Activated CD4-positive, alpha-beta T cell treated with anti-CD3 and anti-CD28 coated beads, Interleukin-2, amount 10 ng/mL, durations not matched to agents 7 days and 5 days (primary cell): ENCODE measurements at regions not wholly inside any gene's neighbourhood (a gene's known extent, or its start where the extent isn't known, plus 50 kb on each side); places are given as distances from the start of the nearest gene placed in this dataset.

Experiments
- CTCF ChIA-PET: fragments of 350-600 bp; sonication (Branson Sonifier 250); formaldehyde crosslinking; loops from one replicate; lab custom pipeline; 2021; ENCODE audit warnings: antibody characterized with exemption; lab: Charles Lee
- POLR2A ChIA-PET: fragments of 350-600 bp; sonication (Branson Sonifier 250); formaldehyde crosslinking; loops from one replicate; lab custom pipeline; 2021; ENCODE audit warnings: antibody characterized with exemption; lab: Charles Lee
- DNase-seq: peaks from one replicate; pipeline ENCODE4 v3.0.0-alpha.2; 2020
- H3K27ac Mint-ChIP-seq: one replicate; pipeline ENCODE4 v1.8.0; 2021; ENCODE audit warnings: mild to moderate bottlenecking, moderate library complexity, mixed read lengths
- H3K27me3 Mint-ChIP-seq: one replicate; pipeline ENCODE4 v1.8.0; 2021; ENCODE audit warnings: mixed read lengths
- H3K36me3 Mint-ChIP-seq: one replicate; pipeline ENCODE4 v1.8.0; 2021; ENCODE audit warnings: low read depth, mixed read lengths
- H3K4me1 Mint-ChIP-seq: one replicate; pipeline ENCODE4 v1.8.0; 2021; ENCODE audit warnings: mixed read lengths
- H3K4me3 Mint-ChIP-seq: one replicate; pipeline ENCODE4 v1.8.0; 2021; ENCODE audit warnings: mild to moderate bottlenecking, moderate library complexity, mixed read lengths
- H3K9me3 Mint-ChIP-seq: one replicate; pipeline ENCODE4 v1.8.0; 2021; ENCODE audit warnings: mixed read lengths

DNA sequence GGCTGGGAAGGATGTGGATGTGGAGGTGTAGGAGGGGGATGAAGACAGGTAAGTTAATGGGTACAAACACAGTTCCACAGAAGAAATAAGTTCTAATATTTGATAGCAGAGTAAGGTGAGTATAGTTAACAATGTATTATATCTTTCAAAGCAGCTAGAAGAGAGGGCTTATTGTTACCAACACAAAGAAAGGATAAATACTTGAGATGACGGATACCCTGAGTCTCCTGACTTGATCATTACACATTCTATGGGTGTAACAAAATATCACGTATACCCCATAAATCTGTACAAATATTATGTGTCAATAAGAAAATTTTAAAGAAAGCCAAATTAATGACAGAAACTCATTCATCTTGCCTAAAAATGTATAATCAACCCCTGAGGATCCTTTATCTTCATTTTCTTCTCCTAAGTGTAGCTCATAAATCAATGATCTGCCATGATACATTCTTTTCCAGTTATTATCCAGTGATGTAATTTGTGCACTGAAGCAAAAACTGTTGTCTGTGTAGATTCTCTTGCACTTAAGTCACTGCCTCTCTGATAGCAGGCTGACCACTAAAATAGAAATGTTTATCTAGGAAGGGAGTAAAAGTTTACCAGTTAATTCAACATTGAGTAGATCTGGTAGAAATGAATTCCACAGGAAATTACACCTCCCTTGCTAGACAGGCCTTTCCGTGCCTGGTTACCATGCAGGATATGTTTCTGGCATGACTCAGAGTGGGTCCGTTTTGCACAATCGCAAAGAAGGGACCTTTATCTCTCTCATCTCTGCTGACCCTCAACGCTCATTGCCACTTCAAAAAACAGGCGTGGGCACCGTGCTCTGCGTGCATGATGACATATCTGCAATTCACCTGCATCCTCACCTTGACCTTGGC lies 249.7 kb upstream of the NCKAP5 start:
- Mint-ChIP-seq H3K36me3 (no peaks in the 10 kb centered on the region), H3K27ac (no peak overlapping the region), H3K4me3 (no peak overlapping the region), H3K4me1 (no peaks in the 10 kb centered on the region), H3K27me3 (peaks cover 2% of the 10 kb centered on the region), H3K9me3 (no peaks in the 10 kb centered on the region)
- ChIA-PET CTCF (no interaction called here), POLR2A (no interaction called here)
- no peak for DNase-seq

DNA sequence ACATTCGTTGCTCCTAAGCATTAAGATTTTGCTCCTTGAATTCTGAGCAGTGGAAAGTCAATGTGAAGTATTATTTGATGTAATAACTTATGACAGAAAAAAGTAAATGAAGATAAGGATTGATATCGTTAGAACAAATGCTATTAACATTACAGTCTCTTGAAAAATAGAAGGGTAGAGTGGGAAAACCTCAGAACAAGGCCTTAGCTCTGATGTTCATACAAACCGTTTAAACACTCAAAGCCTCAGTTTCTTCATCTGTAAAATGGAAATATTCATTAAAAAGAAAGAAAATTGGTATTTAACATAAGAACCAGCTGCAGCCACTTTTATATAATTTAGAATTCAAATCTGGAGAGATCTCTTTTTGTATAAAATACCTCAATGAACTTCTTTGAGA lies 250.4 kb upstream of the NCKAP5 start:
- ChIA-PET POLR2A (no interaction called here), CTCF (interaction anchor here (0.7 kb wide), 1 partner anchor 811 kb away, joined by 3 read pairs; no protein-coding TSS in a partner anchor)

DNA sequence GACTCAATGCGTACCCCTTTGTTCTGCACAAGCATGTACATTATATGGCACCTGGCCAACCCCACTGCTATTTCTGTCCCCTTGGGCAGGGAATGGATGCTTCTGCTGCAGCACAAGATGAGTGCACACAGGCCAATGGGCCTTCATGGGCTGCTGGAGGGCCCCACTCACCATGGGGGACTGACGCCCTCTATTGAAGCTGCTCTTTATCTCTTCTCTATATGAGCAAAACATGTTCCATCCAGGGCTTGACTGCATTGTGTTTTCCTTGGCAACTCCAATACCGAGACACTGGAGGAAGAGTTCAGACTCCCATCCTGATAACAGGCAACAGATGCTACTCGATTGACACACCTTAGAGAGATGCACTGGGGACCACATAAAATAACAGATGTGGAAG lies 251.6 kb upstream of the NCKAP5 start:
- Mint-ChIP-seq H3K4me3 (no peak overlapping the region), H3K4me1 (no peaks in the 10 kb centered on the region), H3K27me3 (peaks cover 2% of the 10 kb centered on the region), H3K36me3 (no peaks in the 10 kb centered on the region), H3K9me3 (no peaks in the 10 kb centered on the region), H3K27ac (no peak overlapping the region)
- no peak for DNase-seq
- CTCF ChIA-PET = interaction anchor here (0.9 kb wide), 1 partner anchor 15 kb away, joined by 3 read pairs; no protein-coding TSS in a partner anchor
- POLR2A ChIA-PET = no interaction called here

More for the DNA sequence above, 250.4 kb upstream of the NCKAP5 start:
- DNase-seq = no peak
- H3K27ac Mint-ChIP-seq = no peak overlapping the region
- H3K27me3 Mint-ChIP-seq = peaks cover 2% of the 10 kb centered on the region
- no peaks in the 10 kb centered on the region for H3K9me3 Mint-ChIP-seq
- no peak overlapping the region for H3K4me3 Mint-ChIP-seq
- no peaks in the 10 kb centered on the region for H3K4me1 Mint-ChIP-seq
- H3K36me3 Mint-ChIP-seq = no peaks in the 10 kb centered on the region

DNA sequence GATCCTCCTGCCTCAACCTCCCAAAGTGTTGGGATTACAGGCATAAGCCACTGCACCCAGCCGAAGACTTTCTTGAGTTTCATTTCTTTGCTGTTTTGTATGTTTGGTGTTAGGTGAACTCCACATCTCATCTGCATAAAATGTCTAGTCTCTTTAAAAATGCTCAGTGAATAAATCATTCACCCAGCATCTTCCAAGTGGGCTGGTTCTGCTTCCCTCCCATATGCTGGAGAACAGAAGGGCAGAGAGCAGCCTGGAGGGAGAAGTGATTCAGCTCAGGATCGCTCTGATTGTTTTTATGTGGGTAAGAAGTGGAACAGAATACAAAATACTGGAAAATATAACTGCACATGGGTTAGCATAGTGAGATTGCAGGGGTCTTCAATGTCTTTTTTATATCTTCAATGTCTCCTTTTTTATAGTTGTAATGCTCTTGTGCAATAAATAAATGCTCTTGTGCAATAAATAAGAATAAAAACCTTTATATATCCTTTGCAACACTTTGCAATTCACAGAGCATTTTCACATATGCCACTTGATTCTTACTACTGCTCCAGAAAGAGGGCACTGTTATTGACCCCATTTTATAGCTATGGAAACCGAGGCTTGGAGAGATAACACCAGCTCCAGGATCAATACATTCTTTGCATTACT lies 253.0 kb upstream of the NCKAP5 start:
- POLR2A ChIA-PET = no interaction called here
- Mint-ChIP-seq H3K27me3 (peaks cover 2% of the 10 kb centered on the region), H3K9me3 (no peaks in the 10 kb centered on the region), H3K36me3 (no peaks in the 10 kb centered on the region), H3K4me3 (no peak overlapping the region), H3K27ac (no peak overlapping the region), H3K4me1 (no peaks in the 10 kb centered on the region)
- CTCF ChIA-PET = no interaction called here
- no peak for DNase-seq

DNA sequence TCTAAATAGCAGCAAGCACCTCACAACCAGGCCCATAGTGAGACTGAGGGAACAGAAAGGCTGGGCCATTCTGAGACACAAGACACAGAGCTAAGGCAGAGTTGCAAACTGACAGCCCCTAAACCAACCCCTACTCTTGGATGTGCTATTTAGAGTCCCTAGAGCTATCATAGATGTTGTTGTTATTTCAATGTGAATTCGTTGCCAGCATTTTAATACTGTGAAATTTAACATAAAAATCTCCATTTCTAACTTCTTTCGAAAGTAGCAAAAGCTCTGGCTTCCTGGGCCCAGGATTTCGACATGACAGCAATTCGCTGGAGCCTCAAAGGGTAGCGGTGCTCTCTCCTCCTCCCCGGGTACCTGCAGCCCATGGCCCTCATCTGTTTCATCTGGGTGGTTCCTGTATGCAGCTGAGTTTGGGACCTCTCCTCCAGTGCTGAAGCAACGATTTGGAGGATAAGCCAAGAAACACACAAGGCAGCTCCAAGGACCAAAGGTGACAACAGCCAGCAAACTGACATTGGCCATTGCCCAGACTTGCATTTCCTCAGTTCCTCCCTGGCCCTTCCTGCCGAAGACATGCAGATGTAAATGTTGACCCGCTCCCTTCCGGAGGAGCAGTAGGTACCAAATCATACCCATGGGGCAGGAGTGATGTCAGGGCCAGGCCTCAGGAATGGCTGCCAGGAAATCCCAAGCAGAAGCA lies 254.4 kb upstream of the NCKAP5 start:
- no peak overlapping the region for H3K4me3 Mint-ChIP-seq
- CTCF ChIA-PET = no interaction called here
- H3K4me1 Mint-ChIP-seq = no peaks in the 10 kb centered on the region
- H3K27ac Mint-ChIP-seq = no peak overlapping the region
- H3K27me3 Mint-ChIP-seq = peaks cover 3% of the 10 kb centered on the region
- no peaks in the 10 kb centered on the region for H3K9me3 Mint-ChIP-seq
- POLR2A ChIA-PET = no interaction called here
- H3K36me3 Mint-ChIP-seq = no peaks in the 10 kb centered on the region
- DNase-seq = no peak

DNA sequence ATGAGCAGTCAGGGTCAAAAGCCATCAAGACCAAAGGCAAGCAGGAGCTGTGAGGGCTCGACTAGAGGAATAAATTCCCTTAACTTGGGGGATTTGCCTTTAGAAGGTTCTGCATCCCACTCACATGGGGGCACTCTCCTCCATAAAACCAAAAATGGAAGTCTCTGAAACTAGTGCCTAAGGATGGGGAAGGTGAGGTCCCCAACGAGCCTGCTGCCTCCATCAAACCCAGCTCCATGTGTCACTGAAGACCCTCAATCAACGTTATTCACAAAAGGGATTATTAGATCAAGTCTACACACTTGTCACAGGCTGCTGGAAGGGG lies 254.9 kb upstream of the NCKAP5 start:
- no peaks in the 10 kb centered on the region for H3K4me1 Mint-ChIP-seq
- DNase-seq = no peak
- no peak overlapping the region for H3K27ac Mint-ChIP-seq
- POLR2A ChIA-PET = no interaction called here
- no peaks in the 10 kb centered on the region for H3K36me3 Mint-ChIP-seq
- peaks cover 8% of the 10 kb centered on the region for H3K27me3 Mint-ChIP-seq
- H3K4me3 Mint-ChIP-seq = no peak overlapping the region
- H3K9me3 Mint-ChIP-seq = no peaks in the 10 kb centered on the region
- CTCF ChIA-PET = no interaction called here

DNA sequence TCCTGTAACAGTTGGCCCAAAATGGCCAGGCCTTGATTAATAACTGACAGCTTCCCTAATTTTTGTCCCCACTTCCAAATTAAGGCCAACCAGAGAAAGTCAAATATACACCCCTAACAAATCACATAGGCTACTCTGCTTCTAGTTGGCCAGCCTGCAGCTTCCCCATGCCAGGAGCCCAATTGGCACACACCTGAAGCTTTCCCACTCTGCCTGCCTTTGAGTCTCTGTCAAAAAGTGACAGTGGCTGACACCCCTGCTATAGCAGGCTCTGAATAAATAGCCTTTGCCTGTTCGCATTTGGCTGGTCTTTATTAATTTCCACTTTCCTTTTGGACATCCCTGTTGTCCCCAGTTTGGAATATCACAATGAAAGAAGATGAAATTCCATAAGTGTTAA lies 256.6 kb upstream of the NCKAP5 start:
- no peak for DNase-seq
- no peak overlapping the region for H3K27ac Mint-ChIP-seq
- POLR2A ChIA-PET = no interaction called here
- no peaks in the 10 kb centered on the region for H3K36me3 Mint-ChIP-seq
- CTCF ChIA-PET = no interaction called here
- no peaks in the 10 kb centered on the region for H3K4me1 Mint-ChIP-seq
- peaks cover 7% of the 10 kb centered on the region for H3K27me3 Mint-ChIP-seq
- H3K4me3 Mint-ChIP-seq = no peak overlapping the region
- H3K9me3 Mint-ChIP-seq = no peaks in the 10 kb centered on the region

DNA sequence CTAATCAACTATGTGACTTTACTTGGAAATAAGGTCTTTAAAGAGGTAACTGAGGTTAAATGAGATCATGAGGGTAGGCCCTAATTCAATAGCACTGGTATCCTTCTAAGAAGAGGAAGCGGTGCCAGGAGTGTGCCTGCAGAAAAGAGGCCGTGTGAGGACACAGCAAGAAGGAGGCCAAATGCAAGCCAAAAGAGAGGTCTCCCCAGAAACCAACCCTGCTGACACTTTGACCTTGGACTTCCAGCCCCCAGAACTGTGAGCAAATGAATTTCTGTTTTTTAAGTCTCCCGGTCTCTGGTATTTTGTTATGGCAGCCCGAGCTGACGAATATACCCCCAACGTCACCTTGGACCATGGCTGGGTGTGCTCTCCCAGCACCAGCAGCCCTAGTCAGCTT lies 257.5 kb upstream of the NCKAP5 start:
- H3K9me3 Mint-ChIP-seq = no peaks in the 10 kb centered on the region
- no peak overlapping the region for H3K4me3 Mint-ChIP-seq
- no peak overlapping the region for H3K27ac Mint-ChIP-seq
- H3K4me1 Mint-ChIP-seq = no peaks in the 10 kb centered on the region
- POLR2A ChIA-PET = no interaction called here
- peaks cover 7% of the 10 kb centered on the region for H3K27me3 Mint-ChIP-seq
- no peak for DNase-seq
- CTCF ChIA-PET = no interaction called here
- H3K36me3 Mint-ChIP-seq = no peaks in the 10 kb centered on the region

DNA sequence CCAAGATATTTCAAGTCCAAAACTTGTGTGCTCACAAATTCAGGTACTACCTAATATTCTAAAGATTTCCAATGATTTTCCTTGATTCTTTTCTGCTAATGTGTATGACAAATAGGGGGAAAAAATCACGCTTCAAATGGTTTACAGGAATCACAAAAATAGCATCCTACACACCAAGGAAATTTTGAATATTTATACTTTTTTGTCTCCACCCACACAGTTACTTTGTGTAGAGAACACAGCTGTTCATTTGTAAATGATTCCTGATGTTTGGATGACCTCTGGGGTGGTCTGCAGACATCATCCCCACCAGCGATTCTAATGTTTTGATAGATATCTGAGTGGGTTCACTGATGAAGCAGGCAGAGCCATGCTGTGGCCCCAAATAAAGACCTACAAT lies 260.6 kb upstream of the NCKAP5 start:
- POLR2A ChIA-PET = no interaction called here
- Mint-ChIP-seq H3K27ac (no peak overlapping the region), H3K9me3 (no peaks in the 10 kb centered on the region), H3K27me3 (peaks cover 7% of the 10 kb centered on the region), H3K4me1 (no peaks in the 10 kb centered on the region), H3K4me3 (no peak overlapping the region), H3K36me3 (no peaks in the 10 kb centered on the region)
- DNase-seq = no peak
- CTCF ChIA-PET = no interaction called here

DNA sequence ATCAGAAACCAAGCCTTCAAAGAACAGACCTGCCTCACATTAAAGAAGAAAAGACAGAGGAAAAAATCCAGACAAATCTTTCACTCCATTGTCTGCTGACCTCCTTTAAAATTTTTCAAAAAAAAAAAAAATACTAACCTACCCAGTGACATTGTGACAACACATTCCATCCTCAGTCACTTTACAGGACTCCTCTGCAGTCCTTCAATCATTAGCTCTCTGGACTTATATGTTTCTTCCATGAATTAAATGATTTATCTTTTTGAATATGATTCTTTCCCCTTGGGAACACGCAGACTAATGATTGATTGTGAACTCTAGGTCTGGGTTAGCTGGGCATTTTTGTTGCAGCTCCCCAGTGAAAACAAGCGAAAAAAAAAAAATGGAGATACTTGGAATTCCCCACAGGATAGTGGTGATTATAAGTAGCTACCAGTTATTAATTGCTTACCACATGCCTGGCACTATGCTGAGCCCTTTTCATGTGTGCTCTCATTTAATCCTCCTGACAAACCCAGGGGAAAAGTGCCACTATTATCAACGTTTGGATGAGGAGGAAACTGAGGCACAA lies 261.3 kb upstream of the NCKAP5 start:
- Mint-ChIP-seq H3K27me3 (peaks cover 7% of the 10 kb centered on the region), H3K4me1 (no peaks in the 10 kb centered on the region), H3K36me3 (no peaks in the 10 kb centered on the region), H3K27ac (no peak overlapping the region), H3K4me3 (no peak overlapping the region), H3K9me3 (no peaks in the 10 kb centered on the region)
- DNase-seq = no peak
- CTCF ChIA-PET = no interaction called here
- POLR2A ChIA-PET = no interaction called here

DNA sequence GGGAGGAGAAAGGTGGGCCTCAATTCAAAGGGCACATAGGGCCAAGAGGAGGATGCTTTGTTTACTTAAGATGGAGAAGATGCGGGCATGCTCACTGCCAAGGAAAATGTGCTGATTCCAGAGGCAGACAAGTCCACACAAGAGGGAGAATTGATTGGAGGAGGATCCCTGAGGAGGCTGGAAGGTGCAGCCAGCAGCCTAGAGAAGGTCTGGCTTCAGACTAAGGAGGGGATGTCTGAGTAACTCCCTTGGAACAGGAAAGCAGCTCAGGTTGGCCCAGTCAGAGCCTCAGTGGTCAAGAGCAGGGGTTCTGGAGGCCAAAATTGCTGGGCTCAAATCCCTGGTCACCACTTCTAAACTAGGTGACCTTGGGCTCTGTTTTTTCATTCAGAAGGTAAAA lies 265.5 kb upstream of the NCKAP5 start:
- H3K27me3 Mint-ChIP-seq = no peaks in the 10 kb centered on the region
- no peaks in the 10 kb centered on the region for H3K4me1 Mint-ChIP-seq
- H3K36me3 Mint-ChIP-seq = no peaks in the 10 kb centered on the region
- POLR2A ChIA-PET = no interaction called here
- CTCF ChIA-PET = no interaction called here
- H3K9me3 Mint-ChIP-seq = no peaks in the 10 kb centered on the region
- no peak for DNase-seq
- no peak overlapping the region for H3K4me3 Mint-ChIP-seq
- no peak overlapping the region for H3K27ac Mint-ChIP-seq

DNA sequence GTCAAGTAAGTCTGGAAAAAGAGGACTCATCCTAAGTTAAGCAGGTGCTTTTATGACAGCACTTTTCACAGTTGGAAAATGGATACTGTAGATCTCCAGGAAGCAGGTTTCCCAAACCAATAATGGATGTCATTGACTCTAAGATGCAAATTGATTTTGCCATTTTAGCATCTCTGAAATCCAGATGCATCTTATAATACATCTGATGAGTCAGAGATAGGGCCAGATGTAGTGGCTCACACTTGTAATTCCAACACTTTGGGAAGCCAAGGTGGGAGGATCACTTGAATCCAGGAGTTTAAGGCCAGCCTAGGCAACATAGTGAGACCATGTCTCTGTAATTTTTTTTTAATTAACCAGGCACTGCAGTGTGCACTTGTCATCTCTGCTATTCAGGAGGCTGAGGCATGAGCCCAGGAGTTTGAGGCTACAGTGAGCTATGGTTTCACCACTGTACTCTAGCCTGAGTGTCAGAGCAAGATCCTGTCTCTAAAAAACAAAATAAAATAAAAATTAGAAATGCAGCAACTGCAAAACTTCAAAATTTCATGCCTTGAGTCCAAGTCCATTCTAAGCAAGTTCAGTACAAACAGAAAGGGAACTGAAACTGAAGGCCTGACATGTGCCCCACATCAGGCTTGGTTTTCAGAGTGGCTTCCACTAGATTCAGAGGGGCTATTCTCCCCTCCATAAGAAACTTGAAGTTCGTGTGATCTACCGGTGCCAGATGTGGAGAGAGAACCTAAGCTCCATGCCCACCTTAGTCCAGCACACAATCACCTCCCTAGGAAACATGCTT lies 267.8 kb upstream of the NCKAP5 start:
- Mint-ChIP-seq H3K9me3 (no peaks in the 10 kb centered on the region), H3K4me1 (no peaks in the 10 kb centered on the region), H3K27ac (no peak overlapping the region), H3K4me3 (no peak overlapping the region), H3K36me3 (no peaks in the 10 kb centered on the region), H3K27me3 (no peaks in the 10 kb centered on the region)
- DNase-seq = no peak
- CTCF ChIA-PET = no interaction called here
- POLR2A ChIA-PET = no interaction called here
